ENCODE measurements at regions not wholly inside any gene's neighbourhood (a gene's known extent, or its start where the extent isn't known, plus 50 kb on each side); places are given as distances from the start of the nearest gene placed in this dataset.
"Not testable (repeated sequence)": the region's sequence is repeated elsewhere in the genome, so short reads cannot be mapped to it uniquely, and the experiment has no call there.

- no peak for DNase-seq (ENCODE audit: low read depth in 6 of 9, low spot score in 9 of 9)
- 91% methylated on average over 14 of the region's 14 CpGs for WGBS
- no peaks in the 10 kb centered on the region for H3K4me1 ChIP-seq (ENCODE audit: control insufficient read depth in 2 of 2, insufficient read depth in 2 of 2, low read length in 2 of 2)
- no peaks in the 10 kb centered on the region for H3K27me3 ChIP-seq (ENCODE audit: control insufficient read depth in 2 of 2, insufficient read depth in 1 of 2, low read length in 1 of 2)
- no peaks in the 10 kb centered on the region for H3K36me3 ChIP-seq (ENCODE audit: control insufficient read depth in 2 of 2, insufficient read depth in 2 of 2, low read length in 1 of 2)
- no peak overlapping the region for H3K27ac ChIP-seq (ENCODE audit: low read depth in 1 of 2, low read length in 1 of 2)
- no peaks in the 10 kb centered on the region for H3K9me3 ChIP-seq (ENCODE audit: control insufficient read depth in 2 of 2, insufficient read depth in 1 of 2, low read length in 1 of 2)
- H3K4me3 ChIP-seq (ENCODE audit: low read length in 2 of 2), result no peak overlapping the region
Measured at GRCh38 chr14:21780429-21781084, 106.9 kb upstream of the OR4E1 start.

- Histone ChIP-seq H3K4me1 (ENCODE audit: control insufficient read depth in 2 of 2, insufficient read depth in 2 of 2, low read length in 2 of 2) (no peaks in the 10 kb centered on the region), H3K9me3 (ENCODE audit: control insufficient read depth in 2 of 2, insufficient read depth in 1 of 2, low read length in 1 of 2) (no peaks in the 10 kb centered on the region), H3K27ac (ENCODE audit: low read depth in 1 of 2, low read length in 1 of 2) (no peak overlapping the region), H3K4me3 (ENCODE audit: low read length in 2 of 2) (no peak overlapping the region), H3K36me3 (ENCODE audit: control insufficient read depth in 2 of 2, insufficient read depth in 2 of 2, low read length in 1 of 2) (no peaks in the 10 kb centered on the region), H3K27me3 (ENCODE audit: control insufficient read depth in 2 of 2, insufficient read depth in 1 of 2, low read length in 1 of 2) (no peaks in the 10 kb centered on the region)
- 99% methylated on average over 1 of the region's 1 CpG for WGBS
- DNase-seq (ENCODE audit: low read depth in 6 of 9, low spot score in 9 of 9), result no peak
Measured at GRCh38 chr14:21771671-21772070, 98.1 kb upstream of the OR4E1 start.

GRCh38 chr14:21768875-21769257, 95.2 kb upstream of the OR4E1 start:
- H3K4me3 ChIP-seq (ENCODE audit: low read length in 2 of 2), result no peak overlapping the region
- no peaks in the 10 kb centered on the region for H3K4me1 ChIP-seq (ENCODE audit: control insufficient read depth in 2 of 2, insufficient read depth in 2 of 2, low read length in 2 of 2)
- no peaks in the 10 kb centered on the region for H3K36me3 ChIP-seq (ENCODE audit: control insufficient read depth in 2 of 2, insufficient read depth in 2 of 2, low read length in 1 of 2)
- H3K27me3 ChIP-seq (ENCODE audit: control insufficient read depth in 2 of 2, insufficient read depth in 1 of 2, low read length in 1 of 2), result no peaks in the 10 kb centered on the region
- H3K9me3 ChIP-seq (ENCODE audit: control insufficient read depth in 2 of 2, insufficient read depth in 1 of 2, low read length in 1 of 2), result no peaks in the 10 kb centered on the region
- H3K27ac ChIP-seq (ENCODE audit: low read depth in 1 of 2, low read length in 1 of 2), result peak overlapping the region in 1 of 2 donors; percentile 58
- peak in 2 of 9 donors; percentile 8 to 26 for DNase-seq (ENCODE audit: low read depth in 6 of 9, low spot score in 9 of 9)
- 75% methylated on average over 2 of the region's 2 CpGs for WGBS

GRCh38 chr14:21768116-21768874, 94.7 kb upstream of the OR4E1 start:
- no peaks in the 10 kb centered on the region for H3K27me3 ChIP-seq (ENCODE audit: control insufficient read depth in 2 of 2, insufficient read depth in 1 of 2, low read length in 1 of 2)
- DNase-seq (ENCODE audit: low read depth in 6 of 9, low spot score in 9 of 9), result peak; percentile 16 to 72 (median 41)
- no peak overlapping the region for H3K4me3 ChIP-seq (ENCODE audit: low read length in 2 of 2)
- H3K9me3 ChIP-seq (ENCODE audit: control insufficient read depth in 2 of 2, insufficient read depth in 1 of 2, low read length in 1 of 2), result no peaks in the 10 kb centered on the region
- WGBS, result 55% methylated on average over 5 of the region's 5 CpGs
- H3K27ac ChIP-seq (ENCODE audit: low read depth in 1 of 2, low read length in 1 of 2), result peak overlapping the region in 1 of 2 donors; percentile 58
- H3K36me3 ChIP-seq (ENCODE audit: control insufficient read depth in 2 of 2, insufficient read depth in 2 of 2, low read length in 1 of 2), result no peaks in the 10 kb centered on the region
- no peaks in the 10 kb centered on the region for H3K4me1 ChIP-seq (ENCODE audit: control insufficient read depth in 2 of 2, insufficient read depth in 2 of 2, low read length in 2 of 2)

GRCh38 chr14:21760360-21760759, 86.7 kb upstream of the OR4E1 start:
- H3K27me3 ChIP-seq (ENCODE audit: control insufficient read depth in 2 of 2, insufficient read depth in 1 of 2, low read length in 1 of 2); H3K9me3 ChIP-seq (ENCODE audit: control insufficient read depth in 2 of 2, insufficient read depth in 1 of 2, low read length in 1 of 2); DNase-seq (ENCODE audit: low read depth in 6 of 9, low spot score in 9 of 9); H3K36me3 ChIP-seq (ENCODE audit: control insufficient read depth in 2 of 2, insufficient read depth in 2 of 2, low read length in 1 of 2); H3K4me3 ChIP-seq (ENCODE audit: low read length in 2 of 2); H3K27ac ChIP-seq (ENCODE audit: low read depth in 1 of 2, low read length in 1 of 2); H3K4me1 ChIP-seq (ENCODE audit: control insufficient read depth in 2 of 2, insufficient read depth in 2 of 2, low read length in 2 of 2): not testable (repeated sequence)
- WGBS, result 71% methylated on average over 6 of the region's 6 CpGs

- H3K9me3 ChIP-seq (ENCODE audit: control insufficient read depth in 2 of 2, insufficient read depth in 1 of 2, low read length in 1 of 2), result no peaks in the 10 kb centered on the region
- DNase-seq (ENCODE audit: low read depth in 6 of 9, low spot score in 9 of 9), result peak in 2 of 9 donors; percentile 17 to 47
- 71% methylated on average over 5 of the region's 5 CpGs for WGBS
- no peaks in the 10 kb centered on the region for H3K36me3 ChIP-seq (ENCODE audit: control insufficient read depth in 2 of 2, insufficient read depth in 2 of 2, low read length in 1 of 2)
- no peak overlapping the region for H3K4me3 ChIP-seq (ENCODE audit: low read length in 2 of 2)
- H3K4me1 ChIP-seq (ENCODE audit: control insufficient read depth in 2 of 2, insufficient read depth in 2 of 2, low read length in 2 of 2), result no peaks in the 10 kb centered on the region
- peaks cover 0 to 2% of the 10 kb centered on the region in 2 donors for H3K27me3 ChIP-seq (ENCODE audit: control insufficient read depth in 2 of 2, insufficient read depth in 1 of 2, low read length in 1 of 2)
- peak overlapping the region in 1 of 2 donors; percentile 81 for H3K27ac ChIP-seq (ENCODE audit: low read depth in 1 of 2, low read length in 1 of 2)
Measured at GRCh38 chr14:21749306-21749868, 75.8 kb upstream of the OR4E1 start.

GRCh38 chr14:21748869-21749303, 75.3 kb upstream of the OR4E1 start:
- H3K27me3 ChIP-seq (ENCODE audit: control insufficient read depth in 2 of 2, insufficient read depth in 1 of 2, low read length in 1 of 2), result peaks cover 0 to 2% of the 10 kb centered on the region in 2 donors
- H3K4me1 ChIP-seq (ENCODE audit: control insufficient read depth in 2 of 2, insufficient read depth in 2 of 2, low read length in 2 of 2), result no peaks in the 10 kb centered on the region
- peak overlapping the region in 1 of 2 donors; percentile 81 for H3K27ac ChIP-seq (ENCODE audit: low read depth in 1 of 2, low read length in 1 of 2)
- WGBS, result 0% methylated on average over 5 of the region's 5 CpGs
- peak in 7 of 9 donors; percentile 45 to 79 (median 58) for DNase-seq (ENCODE audit: low read depth in 6 of 9, low spot score in 9 of 9)
- H3K36me3 ChIP-seq (ENCODE audit: control insufficient read depth in 2 of 2, insufficient read depth in 2 of 2, low read length in 1 of 2), result no peaks in the 10 kb centered on the region
- no peak overlapping the region for H3K4me3 ChIP-seq (ENCODE audit: low read length in 2 of 2)
- no peaks in the 10 kb centered on the region for H3K9me3 ChIP-seq (ENCODE audit: control insufficient read depth in 2 of 2, insufficient read depth in 1 of 2, low read length in 1 of 2)

- H3K36me3 ChIP-seq (ENCODE audit: control insufficient read depth in 2 of 2, insufficient read depth in 2 of 2, low read length in 1 of 2), result no peaks in the 10 kb centered on the region
- no peaks in the 10 kb centered on the region for H3K27me3 ChIP-seq (ENCODE audit: control insufficient read depth in 2 of 2, insufficient read depth in 1 of 2, low read length in 1 of 2)
- peak overlapping the region; percentile 34 to 38 for H3K4me3 ChIP-seq (ENCODE audit: low read length in 2 of 2)
- 96% methylated on average over 4 of the region's 4 CpGs for WGBS
- H3K4me1 ChIP-seq (ENCODE audit: control insufficient read depth in 2 of 2, insufficient read depth in 2 of 2, low read length in 2 of 2), result no peaks in the 10 kb centered on the region
- peak in 1 of 9 donors; percentile 57 for DNase-seq (ENCODE audit: low read depth in 6 of 9, low spot score in 9 of 9)
- H3K9me3 ChIP-seq (ENCODE audit: control insufficient read depth in 2 of 2, insufficient read depth in 1 of 2, low read length in 1 of 2), result no peaks in the 10 kb centered on the region
- peak overlapping the region in 1 of 2 donors; percentile 70 for H3K27ac ChIP-seq (ENCODE audit: low read depth in 1 of 2, low read length in 1 of 2)
Measured at GRCh38 chr14:21735639-21736307, 62.2 kb upstream of the OR4E1 start.

- no peak for DNase-seq (ENCODE audit: low read depth in 6 of 9, low spot score in 9 of 9)
- Histone ChIP-seq H3K27me3 (ENCODE audit: control insufficient read depth in 2 of 2, insufficient read depth in 1 of 2, low read length in 1 of 2) (no peaks in the 10 kb centered on the region), H3K27ac (ENCODE audit: low read depth in 1 of 2, low read length in 1 of 2) (peak overlapping the region in 1 of 2 donors; percentile 70), H3K36me3 (ENCODE audit: control insufficient read depth in 2 of 2, insufficient read depth in 2 of 2, low read length in 1 of 2) (no peaks in the 10 kb centered on the region), H3K4me3 (ENCODE audit: low read length in 2 of 2) (no peak overlapping the region), H3K9me3 (ENCODE audit: control insufficient read depth in 2 of 2, insufficient read depth in 1 of 2, low read length in 1 of 2) (no peaks in the 10 kb centered on the region), H3K4me1 (ENCODE audit: control insufficient read depth in 2 of 2, insufficient read depth in 2 of 2, low read length in 2 of 2) (no peaks in the 10 kb centered on the region)
- whole genome bisulfite sequencing, result 85% methylated on average over 3 of the region's 3 CpGs
Measured at GRCh38 chr14:21735200-21735599, 61.6 kb upstream of the OR4E1 start.

All from thymus (tissue), 11 donors.